ENCODE measurements at regions not wholly inside any gene's neighbourhood (a gene's known extent, or its start where the extent isn't known, plus 50 kb on each side); places are given as distances from the start of the nearest gene placed in this dataset.

- no peak for DNase-seq (ENCODE audit: extremely low read depth in 1 of 11, low read depth in 9 of 11, low spot score in 4 of 11)
Measured at GRCh38 chr2:15881120-15881433, 59.3 kb upstream of the MYCN start.

- no peak for DNase-seq (ENCODE audit: extremely low read depth in 1 of 11, low read depth in 9 of 11, low spot score in 4 of 11)
Measured at GRCh38 chr2:15881676-15882075, 58.7 kb upstream of the MYCN start.

- DNase-seq (ENCODE audit: extremely low read depth in 1 of 11, low read depth in 9 of 11, low spot score in 4 of 11): no peak
Measured at GRCh38 chr2:15882761-15883497, 57.4 kb upstream of the MYCN start.

- DNase-seq (ENCODE audit: extremely low read depth in 1 of 11, low read depth in 9 of 11, low spot score in 4 of 11): no peak
Measured at GRCh38 chr2:15883684-15884083, 56.7 kb upstream of the MYCN start.

GRCh38 chr2:15884790-15885189 lies 55.6 kb upstream of the MYCN start:
- DNase-seq (ENCODE audit: extremely low read depth in 1 of 11, low read depth in 9 of 11, low spot score in 4 of 11): no peak

- no peak for DNase-seq (ENCODE audit: extremely low read depth in 1 of 11, low read depth in 9 of 11, low spot score in 4 of 11)
Measured at GRCh38 chr2:15886231-15886630, 54.1 kb upstream of the MYCN start.

- peak in 1 of 11 donors; percentile 62 for DNase-seq (ENCODE audit: extremely low read depth in 1 of 11, low read depth in 9 of 11, low spot score in 4 of 11)
Measured at GRCh38 chr2:15889442-15890123, 50.8 kb upstream of the MYCN start.

- DNase-seq (ENCODE audit: extremely low read depth in 1 of 11, low read depth in 9 of 11, low spot score in 4 of 11): no peak
Measured at GRCh38 chr2:15890124-15890754, 50.1 kb upstream of the MYCN start.

Measured in renal cortex interstitium (tissue), 11 donors.